Ishikawa (cell line): ENCODE measurements at regions not wholly inside any gene's neighbourhood (a gene's known extent, or its start where the extent isn't known, plus 50 kb on each side); places are given as distances from the start of the nearest gene placed in this dataset.

ENCODE experiments used
- EGR1 ChIP-seq: IDR thresholded peaks from 2 replicates; pipeline ENCODE4 v1.6.1; 2012
- EP300 ChIP-seq: IDR thresholded peaks from 2 replicates; pipeline ENCODE4 v1.6.1; 2012; ENCODE audit warnings: borderline replicate concordance
- FOXM1 ChIP-seq: IDR thresholded peaks from 2 replicates; pipeline ENCODE4 v1.6.1; 2012; ENCODE audit warnings: low read depth, borderline replicate concordance
- MAX ChIP-seq: IDR thresholded peaks from 2 replicates; pipeline ENCODE4 v1.6.1; 2012
- REST ChIP-seq: IDR thresholded peaks from 2 replicates; pipeline ENCODE4 v1.6.1; 2012; ENCODE audit warnings: low read depth, mild to moderate bottlenecking

GRCh38 chr4:28269426-28269825 lies 1408.8 kb downstream of the STIM2 start:
- TF ChIP-seq MAX: no peak
- no peak for TF ChIP-seq EGR1
- no peak for TF ChIP-seq EP300
- no peak for TF ChIP-seq REST
- no peak for TF ChIP-seq FOXM1
